GM18505 (cell line): ENCODE measurements at regions not wholly inside any gene's neighbourhood (a gene's known extent, or its start where the extent isn't known, plus 50 kb on each side); places are given as distances from the start of the nearest gene placed in this dataset.

Source experiments
- ATAC-seq: cut with Tn5 transposase; IDR thresholded peaks from one replicate; pipeline ENCODE4 v1.9.1; 2021; ENCODE audit not compliant: unreplicated experiment
- POLR2A ChIP-seq: IDR thresholded peaks from 4 replicates; pipeline ENCODE4 v1.6.1; 2011; ENCODE audit warnings: borderline replicate concordance; ENCODE audit not compliant: insufficient read depth, insufficient read length; ENCODE audit errors: extremely low read depth

DNA sequence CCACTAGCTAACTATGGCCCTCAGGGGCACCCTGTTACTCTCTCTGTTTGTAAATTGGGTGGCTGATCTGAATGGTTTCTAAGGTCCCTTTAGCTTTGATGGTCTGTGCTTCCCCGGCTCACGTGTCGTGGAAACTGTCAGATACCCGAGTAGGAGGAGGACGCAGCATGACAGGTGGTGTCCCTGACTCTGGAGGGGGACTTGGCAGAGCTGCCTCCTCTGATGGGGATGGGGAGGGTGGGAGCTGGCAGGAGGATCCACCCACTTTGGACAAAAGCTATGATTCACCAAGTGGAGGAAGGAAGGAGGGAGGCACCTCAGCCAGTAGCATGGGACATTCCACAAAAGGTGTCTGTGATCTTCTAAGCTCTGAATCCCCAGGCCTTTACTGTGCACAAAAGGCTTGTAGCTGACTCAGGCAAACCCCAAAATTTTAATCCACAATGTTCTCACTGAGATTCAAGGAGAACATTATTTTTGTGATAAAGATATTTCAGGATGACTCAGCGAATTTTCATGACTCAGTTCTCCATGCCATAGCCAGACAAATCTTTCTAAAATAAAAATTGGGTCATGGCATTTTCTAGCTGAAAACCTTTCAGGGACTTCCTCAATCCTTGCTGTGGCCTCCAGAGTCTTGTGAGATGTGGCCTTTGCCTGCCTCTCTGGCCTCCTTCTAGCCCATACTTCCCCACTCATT is 131.0 kb upstream of the BRINP1 start:
- TF ChIP-seq POLR2A = no peak
- no peak for ATAC-seq

DNA sequence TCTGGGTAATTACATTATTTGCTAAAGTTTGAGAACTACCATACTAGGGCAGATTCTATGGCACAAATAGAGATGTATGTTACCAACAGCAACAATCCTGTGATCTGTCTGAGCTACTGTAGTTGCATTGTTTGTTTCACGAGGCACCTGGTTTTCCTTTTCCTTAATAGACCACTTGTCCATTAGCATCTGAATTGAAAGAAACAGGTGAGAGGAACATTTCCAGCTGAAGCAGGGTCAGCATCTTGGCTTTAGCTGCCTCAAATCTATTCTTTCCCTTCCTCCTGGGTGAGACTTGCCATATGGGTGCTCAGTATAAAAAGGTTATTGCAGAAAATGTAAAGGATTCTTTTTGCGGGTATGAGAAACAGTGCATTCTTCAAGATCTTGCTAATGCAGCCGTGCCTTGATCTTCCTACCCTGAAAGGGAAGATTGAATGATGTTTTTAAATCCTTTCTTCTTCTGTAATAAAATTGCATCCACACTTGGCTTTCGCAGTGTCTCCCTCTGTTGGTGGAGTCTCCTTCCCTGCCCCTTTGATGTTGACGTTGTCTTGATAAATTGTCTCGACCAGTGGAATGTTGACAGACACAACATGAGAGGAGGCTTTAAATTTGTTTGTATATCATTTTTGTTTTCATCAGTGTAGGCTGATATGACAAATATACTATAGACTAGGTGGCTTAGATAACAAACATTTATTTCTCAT is 118.0 kb upstream of the BRINP1 start:
- no peak for TF ChIP-seq POLR2A
- ATAC-seq = no peak

- no peak for TF ChIP-seq POLR2A
- no peak for ATAC-seq
Measured at GRCh38 chr9:119483153-119483552, 113.9 kb upstream of the BRINP1 start.

- no peak for TF ChIP-seq POLR2A
- no peak for ATAC-seq
Measured at GRCh38 chr9:119477197-119477596, 108.0 kb upstream of the BRINP1 start.

DNA sequence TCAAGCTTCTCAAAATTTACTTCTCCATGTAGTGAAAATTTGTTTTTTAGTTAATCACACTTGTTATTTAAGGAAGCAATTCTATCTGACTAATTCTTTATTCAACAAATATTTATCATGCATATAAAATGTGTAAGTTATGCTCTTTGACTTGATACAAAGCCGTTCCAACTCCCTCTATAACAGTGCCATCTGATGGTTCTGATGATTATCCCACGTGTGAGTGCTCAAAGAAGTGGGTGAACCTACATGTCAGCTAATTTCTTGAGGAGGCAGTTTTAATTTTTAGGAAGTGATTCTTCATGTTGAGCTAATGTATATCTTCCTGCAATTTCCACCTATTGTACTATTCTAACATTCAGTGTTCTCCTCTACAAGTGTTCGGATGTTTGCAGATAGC is 88.8 kb upstream of the BRINP1 start:
- no peak for TF ChIP-seq POLR2A
- ATAC-seq = no peak

DNA sequence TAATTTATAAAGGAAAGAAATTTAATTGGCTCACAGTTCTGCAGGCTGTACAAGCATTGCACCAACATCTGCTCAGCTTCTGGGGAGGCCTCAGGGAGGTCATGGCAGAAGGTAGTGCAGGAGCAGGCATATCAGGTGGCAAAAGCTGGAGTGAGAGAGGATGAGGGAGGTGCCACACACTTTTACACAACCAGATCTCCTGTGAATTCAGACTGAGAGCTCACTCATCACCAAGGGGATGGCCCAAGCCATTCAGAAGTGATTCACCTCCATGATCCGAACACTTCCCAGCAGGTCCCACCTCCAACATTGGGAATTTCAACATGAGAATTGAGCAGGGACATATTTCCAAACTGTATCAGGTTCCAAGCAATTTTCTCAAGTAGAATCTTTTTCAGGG is 84.7 kb upstream of the BRINP1 start:
- no peak for TF ChIP-seq POLR2A
- ATAC-seq = no peak

DNA sequence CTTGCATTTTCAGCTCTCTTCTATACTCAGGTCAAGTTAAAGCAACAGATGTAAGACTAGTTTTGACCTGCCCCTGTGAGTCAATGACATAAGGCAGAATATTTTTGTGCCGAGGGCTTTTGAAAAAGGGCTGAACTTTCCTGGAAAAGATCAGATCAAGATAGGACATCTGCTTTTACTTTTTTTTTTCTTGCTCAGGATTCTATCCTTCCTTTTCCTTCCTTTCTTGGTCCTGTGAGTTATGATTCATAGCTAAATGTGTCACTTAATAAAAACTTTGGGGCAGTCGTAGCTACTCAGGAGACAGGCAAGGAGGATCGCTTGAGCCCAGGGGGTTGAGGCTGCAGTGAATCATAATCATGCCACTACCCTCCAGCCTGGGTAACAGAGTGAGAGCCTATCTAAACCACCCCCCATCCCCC is 84.3 kb upstream of the BRINP1 start:
- ATAC-seq = no peak
- no peak for TF ChIP-seq POLR2A

DNA sequence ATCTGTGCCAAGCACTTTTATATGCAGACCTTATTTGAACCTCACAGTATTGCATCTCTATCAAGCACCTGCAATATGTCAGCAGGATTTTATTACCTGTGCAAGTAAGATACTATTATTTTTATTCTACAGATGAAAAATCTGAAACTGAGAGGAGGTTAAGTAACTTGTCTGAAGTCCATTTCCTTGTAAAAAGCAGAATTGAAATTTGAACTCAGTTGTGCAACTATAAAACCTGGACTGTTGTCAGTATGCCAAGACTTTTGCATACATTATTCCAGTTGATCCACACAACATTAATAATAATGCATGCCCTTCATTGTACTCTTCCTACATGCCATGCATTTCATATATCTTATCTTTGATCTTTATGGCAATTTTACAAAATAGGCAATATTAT is 82.2 kb upstream of the BRINP1 start:
- ATAC-seq = no peak
- no peak for TF ChIP-seq POLR2A

GRCh38 chr9:119443179-119443578 is 73.9 kb upstream of the BRINP1 start:
- no peak for TF ChIP-seq POLR2A
- ATAC-seq = no peak

- ATAC-seq = no peak
- no peak for TF ChIP-seq POLR2A
Measured at GRCh38 chr9:119441832-119442231, 72.6 kb upstream of the BRINP1 start.

- no peak for ATAC-seq
- TF ChIP-seq POLR2A = no peak
Measured at GRCh38 chr9:119441338-119441737, 72.1 kb upstream of the BRINP1 start.

- no peak for TF ChIP-seq POLR2A
- ATAC-seq = no peak
Measured at GRCh38 chr9:119436261-119436660, 67.0 kb upstream of the BRINP1 start.

DNA sequence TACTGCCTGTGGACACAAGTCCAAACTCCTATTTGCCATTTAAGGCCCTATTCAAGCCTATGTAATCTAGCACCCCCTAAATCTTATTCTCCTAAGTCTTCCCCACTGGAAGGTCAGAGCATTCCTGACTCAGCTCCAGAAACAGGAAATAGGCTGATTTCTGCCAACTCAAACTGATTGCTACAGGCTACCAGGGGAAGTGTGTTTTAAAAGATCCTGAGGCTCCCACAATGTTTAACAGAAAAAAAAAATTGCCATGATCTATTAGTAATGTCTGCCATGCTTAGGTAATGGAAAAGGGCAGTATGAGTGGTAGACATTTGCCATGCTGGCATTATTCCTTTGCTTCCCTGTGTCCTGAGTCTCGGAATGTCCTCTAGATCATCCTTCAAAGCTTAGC is 65.8 kb upstream of the BRINP1 start:
- TF ChIP-seq POLR2A = no peak
- no peak for ATAC-seq

GRCh38 chr9:119432428-119432827 is 63.2 kb upstream of the BRINP1 start:
- no peak for TF ChIP-seq POLR2A
- no peak for ATAC-seq
